Fibroblast of lung (primary cell): ENCODE measurements at regions not wholly inside any gene's neighbourhood (a gene's known extent, or its start where the extent isn't known, plus 50 kb on each side); places are given as distances from the start of the nearest gene placed in this dataset.

Source experiments
- DNase-seq, 2 donors: peaks; one replicate each; pipeline versions ENCODE4 v3.0.0 to v3.0.0-alpha.2; 2010; ENCODE audit warnings: low read depth in 2 of 2
- H2AFZ ChIP-seq: 2 replicates; pipeline ENCODE4 v1.5.1; 2012; ENCODE audit warnings: low read length, control low read depth, inconsistent platforms
- H3K27ac ChIP-seq: 2 replicates; pipeline ENCODE4 v1.5.1; 2011; ENCODE audit warnings: low read length, control low read depth; ENCODE audit not compliant: insufficient read depth
- H3K27me3 ChIP-seq: 2 replicates; pipeline ENCODE4 v1.5.1; 2011; ENCODE audit warnings: mild to moderate bottlenecking, low read length; ENCODE audit not compliant: control insufficient read depth, insufficient read depth
- H3K36me3 ChIP-seq: 2 replicates; pipeline ENCODE4 v1.5.1; 2011; ENCODE audit warnings: low read length; ENCODE audit not compliant: control insufficient read depth, insufficient read depth
- H3K4me1 ChIP-seq: 2 replicates; pipeline ENCODE4 v1.5.1; 2011; ENCODE audit warnings: low read length; ENCODE audit not compliant: control insufficient read depth, insufficient read depth; ENCODE audit errors: extremely low read depth
- H3K4me2 ChIP-seq: 2 replicates; pipeline ENCODE4 v1.5.1; 2011; ENCODE audit warnings: low read length, control low read depth; ENCODE audit not compliant: insufficient read depth; ENCODE audit errors: extremely low read depth
- H3K4me3 ChIP-seq, 4 experiments: fragments of 200-600 bp in 1 of 4; sonication (generic) in 1 of 4; replicated peaks in 1 of 4; 2 replicates each; pipeline ENCODE4 v1.5.1; 2011 to 2016; ENCODE audit warnings: low read length in 4 of 4, low read depth in 3 of 4, mild to moderate bottlenecking in 3 of 4, control low read depth in 2 of 4, inconsistent platforms in 1 of 4, mixed read lengths in 1 of 4; ENCODE audit not compliant: insufficient read depth in 1 of 4; ENCODE audit errors: control extremely low read depth in 1 of 4
- H3K79me2 ChIP-seq: 2 replicates; pipeline ENCODE4 v1.5.1; 2012; ENCODE audit warnings: mild to moderate bottlenecking, low read length, inconsistent platforms; ENCODE audit not compliant: control insufficient read depth, insufficient read depth
- H3K9ac ChIP-seq: 2 replicates; pipeline ENCODE4 v1.5.1; 2011; ENCODE audit warnings: mild to moderate bottlenecking, low read length, control low read depth; ENCODE audit not compliant: insufficient read depth
- H3K9me3 ChIP-seq: 2 replicates; pipeline ENCODE4 v1.5.1; 2012; ENCODE audit warnings: low read depth, low read length; ENCODE audit not compliant: control insufficient read depth, insufficient read depth
- H4K20me1 ChIP-seq: 2 replicates; pipeline ENCODE4 v1.5.1; 2011; ENCODE audit warnings: low read length; ENCODE audit not compliant: control insufficient read depth, insufficient read depth; ENCODE audit errors: extremely low read depth
- EZH2 ChIP-seq: IDR thresholded peaks from 2 replicates; pipeline ENCODE4 v1.5.1; 2012; ENCODE audit warnings: low read length, control low read depth, mild to moderate bottlenecking; ENCODE audit errors: missing control alignments
- TF ChIP-seq, protein P1 (sequence below), 2 donors: IDR thresholded peaks in 1 of 2; conservative IDR thresholded peaks in 1 of 2; 1 replicate in 1 of 2; 2 replicates in 1 of 2; pipeline ENCODE4 v1.5.1; 2011 to 2012; ENCODE audit warnings: low read length in 2 of 2, control low read depth in 1 of 2, inconsistent platforms in 1 of 2, low read depth in 1 of 2, mild to moderate bottlenecking in 1 of 2

DNA sequence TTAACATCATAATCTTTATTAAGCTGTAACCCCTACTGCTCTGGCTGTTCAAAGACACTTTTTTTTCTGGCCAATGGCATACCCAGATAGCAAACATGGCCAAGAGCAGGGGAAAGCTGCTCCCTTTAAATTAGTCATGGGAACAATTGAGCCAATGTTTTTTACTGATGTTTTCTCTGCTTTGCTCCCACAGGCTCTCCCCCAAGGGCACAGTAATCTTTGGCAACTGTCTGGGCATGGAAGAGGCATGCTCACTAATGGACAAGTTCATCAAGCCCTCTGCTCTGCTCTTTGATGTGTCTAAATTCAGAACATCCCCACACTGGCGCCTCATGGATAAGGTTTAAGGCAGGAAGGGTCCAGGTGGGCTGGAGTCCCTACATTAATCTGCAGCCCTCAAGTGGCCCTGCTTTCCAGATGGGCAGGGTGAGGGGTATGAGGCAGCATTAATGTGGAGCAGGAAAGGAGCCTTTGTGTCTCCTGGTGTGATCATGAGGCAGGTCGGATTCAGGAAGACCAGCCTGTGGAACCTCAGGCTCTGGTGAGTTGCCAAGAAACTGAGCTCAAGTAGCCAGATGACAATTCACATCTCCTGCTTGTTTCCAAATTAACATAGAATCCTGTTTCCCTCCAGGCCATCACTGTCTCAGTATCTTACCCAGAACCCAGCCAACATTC lies 227.0 kb upstream of the CST7 start:
- H3K36me3 ChIP-seq: no peaks in the 10 kb centered on the region
- no peaks in the 10 kb centered on the region for H3K9me3 ChIP-seq
- H3K9ac ChIP-seq: no peak overlapping the region
- no peaks in the 10 kb centered on the region for H3K79me2 ChIP-seq
- H3K27ac ChIP-seq: no peak overlapping the region
- no peaks in the 10 kb centered on the region for H4K20me1 ChIP-seq
- H2AFZ ChIP-seq: no peak overlapping the region
- H3K4me2 ChIP-seq: no peak overlapping the region
- H3K4me3 ChIP-seq: no peak overlapping the region
- no peak for TF ChIP-seq EZH2
- TF ChIP-seq, protein P1, sequence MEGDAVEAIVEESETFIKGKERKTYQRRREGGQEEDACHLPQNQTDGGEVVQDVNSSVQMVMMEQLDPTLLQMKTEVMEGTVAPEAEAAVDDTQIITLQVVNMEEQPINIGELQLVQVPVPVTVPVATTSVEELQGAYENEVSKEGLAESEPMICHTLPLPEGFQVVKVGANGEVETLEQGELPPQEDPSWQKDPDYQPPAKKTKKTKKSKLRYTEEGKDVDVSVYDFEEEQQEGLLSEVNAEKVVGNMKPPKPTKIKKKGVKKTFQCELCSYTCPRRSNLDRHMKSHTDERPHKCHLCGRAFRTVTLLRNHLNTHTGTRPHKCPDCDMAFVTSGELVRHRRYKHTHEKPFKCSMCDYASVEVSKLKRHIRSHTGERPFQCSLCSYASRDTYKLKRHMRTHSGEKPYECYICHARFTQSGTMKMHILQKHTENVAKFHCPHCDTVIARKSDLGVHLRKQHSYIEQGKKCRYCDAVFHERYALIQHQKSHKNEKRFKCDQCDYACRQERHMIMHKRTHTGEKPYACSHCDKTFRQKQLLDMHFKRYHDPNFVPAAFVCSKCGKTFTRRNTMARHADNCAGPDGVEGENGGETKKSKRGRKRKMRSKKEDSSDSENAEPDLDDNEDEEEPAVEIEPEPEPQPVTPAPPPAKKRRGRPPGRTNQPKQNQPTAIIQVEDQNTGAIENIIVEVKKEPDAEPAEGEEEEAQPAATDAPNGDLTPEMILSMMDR (conservative IDR thresholded peaks at IDR 0.05 in 1 of 2, IDR thresholded peaks at IDR 0.05 in 1 of 2; ENCODE audit: low read depth in 1 of 2, low read length in 2 of 2): no peak
- no peaks in the 10 kb centered on the region for H3K4me1 ChIP-seq
- no peaks in the 10 kb centered on the region for H3K27me3 ChIP-seq
- DNase-seq: no peak

DNA sequence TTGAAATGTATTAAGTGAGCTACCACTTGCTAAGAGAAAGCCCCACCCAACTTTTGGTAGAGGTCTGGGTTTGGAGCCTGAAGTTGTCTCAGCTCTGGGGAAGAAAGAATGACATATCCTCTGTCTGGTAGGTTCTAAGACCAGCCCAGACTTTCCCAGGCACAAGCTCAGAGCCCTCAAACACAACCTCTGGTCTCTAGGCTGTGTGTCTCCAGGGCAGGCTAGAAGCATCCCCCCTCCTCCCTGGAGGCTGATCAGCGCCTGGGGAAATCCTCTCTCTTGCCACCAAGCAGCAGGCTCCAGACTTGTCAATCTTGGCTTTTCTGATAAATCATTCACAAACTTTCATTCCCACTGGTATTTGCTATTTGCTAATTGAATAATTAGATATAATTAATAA lies 226.5 kb upstream of the CST7 start:
- no peak for DNase-seq

DNA sequence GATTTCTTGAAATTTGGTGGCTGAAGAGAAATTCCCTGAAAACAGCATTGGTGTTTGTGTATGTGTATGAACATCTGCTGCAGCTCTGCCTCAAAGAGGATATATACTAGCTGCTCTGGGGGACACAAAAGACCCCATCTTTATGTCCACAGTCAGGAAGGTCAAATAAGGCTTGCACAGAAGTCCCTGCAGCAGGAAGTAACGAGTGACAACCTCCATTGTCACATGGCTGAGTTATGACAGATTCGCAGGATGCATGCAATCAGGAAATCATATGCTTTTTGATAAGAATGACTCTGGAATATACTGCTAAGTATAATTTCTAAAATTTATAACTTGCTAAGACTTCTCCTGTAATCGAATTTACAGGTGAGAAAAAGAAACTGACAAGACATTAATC lies 225.9 kb upstream of the CST7 start:
- Histone ChIP-seq H3K27ac (no peak overlapping the region), H3K4me1 (no peaks in the 10 kb centered on the region), H3K9me3 (no peaks in the 10 kb centered on the region), H3K4me2 (no peak overlapping the region), H4K20me1 (no peaks in the 10 kb centered on the region), H3K4me3 (no peak overlapping the region), H3K36me3 (no peaks in the 10 kb centered on the region), H3K27me3 (no peaks in the 10 kb centered on the region), H3K9ac (no peak overlapping the region), H2AFZ (no peak overlapping the region), H3K79me2 (no peaks in the 10 kb centered on the region)
- DNase-seq: no peak
- TF ChIP-seq, protein P1 (conservative IDR thresholded peaks at IDR 0.05 in 1 of 2, IDR thresholded peaks at IDR 0.05 in 1 of 2; ENCODE audit: low read depth in 1 of 2, low read length in 2 of 2): no peak
- no peak for TF ChIP-seq EZH2

More for the DNA sequence above, 226.5 kb upstream of the CST7 start:
- Histone ChIP-seq H3K27ac (no peak overlapping the region), H3K4me2 (no peak overlapping the region), H3K9me3 (no peaks in the 10 kb centered on the region), H3K27me3 (no peaks in the 10 kb centered on the region), H3K4me1 (no peaks in the 10 kb centered on the region), H3K36me3 (no peaks in the 10 kb centered on the region), H3K79me2 (no peaks in the 10 kb centered on the region), H3K4me3 (no peak overlapping the region), H3K9ac (no peak overlapping the region), H4K20me1 (no peaks in the 10 kb centered on the region), H2AFZ (no peak overlapping the region)
- TF ChIP-seq, protein P1 (conservative IDR thresholded peaks at IDR 0.05 in 1 of 2, IDR thresholded peaks at IDR 0.05 in 1 of 2; ENCODE audit: low read depth in 1 of 2, low read length in 2 of 2): no peak
- no peak for TF ChIP-seq EZH2
